ENCODE measurements at regions not wholly inside any gene's neighbourhood (a gene's known extent, or its start where the extent isn't known, plus 50 kb on each side); places are given as distances from the start of the nearest gene placed in this dataset.

- TF ChIP-seq POLR2A (IDR thresholded peaks at IDR 0.05; ENCODE audit: low read length) = no peak
- TF ChIP-seq CTCF (IDR thresholded peaks at IDR 0.05) = no peak
- no peak for TF ChIP-seq EP300 (IDR thresholded peaks at IDR 0.05)
- TF ChIP-seq ESRRA (IDR thresholded peaks at IDR 0.05; ENCODE audit: borderline replicate concordance, low read length) = no peak
Measured at GRCh38 chr4:166625018-166625637, 609.2 kb downstream of the SPOCK3 start.
